SIG-M5 treated with dmso at 0.1 percent for 504 hours (cell line): ENCODE measurements at regions not wholly inside any gene's neighbourhood (a gene's known extent, or its start where the extent isn't known, plus 50 kb on each side); places are given as distances from the start of the nearest gene placed in this dataset.
"Not testable (repeated sequence)": the region's sequence is repeated elsewhere in the genome, so short reads cannot be mapped to it uniquely, and the experiment has no call there.

Experiments
- DNase-seq: peaks from one replicate; lab custom pipeline; 2025; ENCODE audit not compliant: unreplicated experiment; lab: John Stamatoyannopoulos, UW

DNA sequence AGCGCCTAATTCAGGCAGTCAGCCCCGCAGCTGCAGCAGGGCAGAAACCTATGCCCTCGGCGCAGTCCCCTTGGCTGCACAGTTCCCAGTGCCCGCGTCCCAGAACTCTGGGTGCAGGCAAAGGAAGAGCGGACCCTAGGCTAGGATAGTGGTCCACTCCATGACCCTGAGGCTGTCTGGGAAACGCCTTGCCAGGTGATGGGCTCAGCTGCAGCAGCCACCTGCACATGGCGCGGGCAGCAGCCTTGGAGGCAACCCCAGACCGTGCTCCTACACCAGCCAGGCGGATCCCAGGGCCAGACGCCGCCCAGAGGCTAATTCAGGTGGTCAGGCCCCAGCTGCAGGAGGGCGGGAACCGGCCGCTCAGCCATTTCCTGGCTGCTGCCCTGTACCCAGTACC is 83.0 kb downstream of the POTEC start:
- not testable (repeated sequence) for DNase-seq

DNA sequence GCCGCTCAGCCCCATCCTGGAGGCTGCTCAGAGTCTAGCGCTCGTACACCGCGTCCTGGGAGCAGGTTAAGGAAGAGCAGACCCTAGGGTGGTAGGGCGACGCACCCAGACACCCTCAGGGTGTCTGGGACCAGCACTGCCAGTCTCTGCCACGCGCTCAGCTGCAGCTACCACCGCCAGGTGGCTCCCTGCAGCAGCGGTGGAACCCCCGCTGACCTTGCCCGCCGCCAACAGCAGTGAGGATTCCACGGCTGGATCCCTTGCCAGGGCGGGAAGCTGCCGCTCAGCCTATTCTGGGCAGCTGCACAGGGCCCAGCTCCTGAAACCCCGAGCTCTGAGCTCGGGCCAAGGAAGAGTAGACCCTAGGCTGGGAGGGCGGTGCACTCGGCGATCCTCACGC is 83.6 kb downstream of the POTEC start:
- DNase-seq = not testable (repeated sequence)

DNA sequence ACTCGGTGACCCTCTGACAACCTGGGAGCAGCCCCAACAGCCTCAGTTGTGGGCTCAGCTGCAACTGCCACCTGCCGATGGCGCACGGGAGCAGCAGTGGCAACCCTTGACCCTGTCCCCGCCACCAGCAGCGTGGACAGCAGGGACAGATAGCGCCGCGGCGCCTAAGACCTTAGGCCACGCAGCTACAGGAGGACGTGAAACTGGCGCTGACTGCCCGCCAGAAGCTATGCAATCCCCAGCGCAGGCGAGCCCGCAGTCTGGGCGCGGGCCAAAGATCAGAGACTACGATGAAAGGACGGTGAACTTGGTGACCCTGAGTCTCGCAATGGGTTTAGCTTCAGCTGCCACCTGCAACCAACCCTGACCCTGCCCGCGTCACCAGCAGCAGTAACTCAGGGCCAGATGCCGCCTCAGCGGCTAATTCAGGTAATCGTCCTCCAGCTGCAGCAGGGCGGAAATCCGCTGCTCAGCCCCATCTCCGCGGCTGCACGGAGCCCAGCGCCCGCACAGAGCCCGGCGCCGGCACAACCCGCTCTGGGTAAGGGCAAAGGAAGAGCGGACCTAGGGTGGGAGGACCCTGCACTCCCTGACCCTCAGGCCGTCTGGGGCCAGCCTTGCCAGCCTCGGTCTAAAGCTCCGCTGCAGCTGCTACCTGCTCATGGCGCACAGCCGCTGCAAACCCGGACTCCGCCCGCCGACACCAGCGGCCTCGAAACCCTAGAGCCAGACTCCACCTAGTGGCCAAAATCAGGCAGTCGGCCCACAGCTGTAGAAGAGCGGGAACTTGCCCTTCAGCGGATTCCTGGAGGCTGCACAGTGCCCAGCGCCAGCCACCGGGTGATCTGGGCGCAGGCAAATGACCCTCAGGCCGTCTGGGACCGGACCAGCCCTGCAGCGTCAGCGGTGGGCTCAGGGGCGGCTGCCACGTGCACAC is 85.1 kb downstream of the POTEC start:
- not testable (repeated sequence) for DNase-seq

DNA sequence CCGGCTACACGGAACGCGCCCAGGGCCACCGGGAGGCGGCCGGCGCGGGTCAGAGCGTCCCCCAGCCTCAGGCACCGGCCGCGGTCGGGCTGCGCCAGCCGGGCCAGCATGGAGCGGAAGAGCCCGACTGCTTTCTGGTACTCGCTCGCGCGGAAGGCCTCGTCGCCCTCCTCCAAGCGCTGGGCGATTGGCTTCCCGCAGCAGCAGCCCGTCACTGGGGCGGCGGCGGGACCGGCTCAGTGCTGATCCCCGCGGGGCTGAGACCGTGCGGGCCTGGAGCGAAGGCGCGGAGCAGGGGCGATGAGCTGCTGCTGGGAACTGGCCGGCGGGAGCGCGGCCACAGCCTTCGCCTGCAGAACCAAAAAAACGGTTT is 92.8 kb downstream of the POTEC start:
- not testable (repeated sequence) for DNase-seq

DNA sequence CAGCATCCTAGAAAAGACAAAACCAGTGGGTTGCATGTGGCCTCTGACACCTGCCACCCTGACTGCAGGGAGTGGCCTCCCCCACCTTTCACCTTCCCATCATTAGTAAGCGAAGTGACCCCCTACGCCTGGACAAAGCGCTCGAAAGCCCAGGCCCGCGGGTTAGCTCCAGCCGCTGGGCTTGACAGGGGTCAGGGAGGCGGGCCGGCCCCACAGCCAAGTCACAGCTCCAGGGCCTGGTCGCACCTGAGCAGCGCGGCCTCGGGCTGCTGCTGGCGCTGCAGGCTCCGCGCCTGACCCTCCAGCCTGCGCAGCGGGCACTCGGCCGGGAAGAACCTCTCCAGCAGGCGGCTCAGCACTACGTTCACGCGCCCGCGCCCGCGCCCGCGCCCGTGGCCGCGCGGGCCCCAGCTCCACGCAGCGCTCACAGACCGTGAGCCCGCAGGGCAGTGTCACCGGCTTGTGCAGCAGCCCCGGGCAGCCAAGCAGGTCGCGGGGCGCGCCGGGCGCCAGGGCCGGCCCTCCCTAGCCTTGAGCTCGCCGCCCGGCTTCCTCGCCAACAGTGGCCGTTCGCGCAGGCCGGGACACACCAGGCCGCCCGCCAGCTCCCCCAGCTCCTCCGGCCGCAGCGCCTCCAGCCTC is 93.3 kb downstream of the POTEC start:
- not testable (repeated sequence) for DNase-seq

- not testable (repeated sequence) for DNase-seq
Measured at GRCh38 chr18:14449062-14449461, 94.3 kb downstream of the POTEC start.

- DNase-seq = not testable (repeated sequence)
Measured at GRCh38 chr18:14447715-14448114, 95.7 kb downstream of the POTEC start.

DNA sequence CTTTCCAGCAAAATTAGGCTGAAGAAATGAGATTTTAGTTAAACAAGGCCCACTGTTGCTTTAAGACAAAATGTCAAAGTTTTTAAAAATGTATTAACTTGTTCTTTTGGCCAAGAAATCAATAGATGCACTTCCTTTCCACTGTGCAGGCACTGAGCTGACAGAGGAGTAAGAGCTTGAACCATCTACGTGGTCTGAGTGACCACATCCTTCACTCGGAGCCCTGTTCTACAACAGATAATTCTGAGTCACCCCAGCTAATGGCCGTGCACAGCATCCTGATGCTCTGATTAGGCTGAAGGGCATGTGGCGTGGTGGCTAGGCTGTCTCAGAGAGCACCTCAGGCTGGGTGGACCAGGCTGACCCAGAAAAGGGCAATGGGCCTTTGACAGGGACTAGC is 107.9 kb downstream of the POTEC start:
- DNase-seq = not testable (repeated sequence)

DNA sequence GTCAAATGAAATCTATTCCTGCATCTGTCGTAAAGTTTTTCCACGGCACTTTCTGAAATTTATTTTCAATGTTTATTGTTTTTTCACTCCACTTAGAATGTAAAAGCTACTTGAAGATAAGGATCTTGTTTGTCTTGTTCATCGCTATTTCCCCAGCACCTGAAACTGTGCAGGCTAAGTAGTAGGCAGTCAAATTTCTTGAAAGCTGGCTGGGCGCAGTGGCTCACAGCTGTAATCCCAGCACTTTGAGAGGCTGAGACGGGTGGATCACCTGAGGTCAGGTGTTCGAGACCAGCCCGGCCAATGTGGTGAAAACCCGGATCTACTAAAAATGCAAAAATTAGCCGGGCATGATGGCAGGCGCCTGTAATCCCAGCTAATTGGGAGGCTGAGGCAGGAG is 111.0 kb downstream of the POTEC start:
- DNase-seq = not testable (repeated sequence)

GRCh38 chr18:14431031-14431521 is 112.3 kb downstream of the POTEC start:
- peak; percentile 6 for DNase-seq

- not testable (repeated sequence) for DNase-seq
Measured at GRCh38 chr18:14415806-14416205, 127.6 kb downstream of the POTEC start.

- DNase-seq = not testable (repeated sequence)
Measured at GRCh38 chr18:14415399-14415798, 128.0 kb downstream of the POTEC start.

DNA sequence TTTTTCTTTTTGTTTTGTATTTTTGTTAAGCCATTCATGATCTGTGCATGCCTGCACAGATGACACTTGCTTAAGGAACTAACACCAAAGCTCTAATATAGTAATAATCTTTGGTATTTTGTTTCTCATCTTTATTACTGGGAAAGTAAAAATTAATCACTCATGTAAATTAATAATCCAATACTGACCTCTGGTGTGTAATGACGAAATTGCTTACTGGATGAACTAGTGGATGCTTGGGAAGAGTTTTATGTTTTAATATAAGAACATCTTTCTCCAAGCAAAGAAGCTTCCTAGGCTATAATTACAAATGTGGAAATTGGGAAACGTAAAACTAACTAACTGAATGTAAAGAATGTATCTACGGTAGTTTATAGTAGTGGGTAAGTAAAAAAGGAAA is 147.9 kb downstream of the POTEC start:
- DNase-seq = peak; percentile 2

- DNase-seq = not testable (repeated sequence)
Measured at GRCh38 chr18:14393563-14394103, 149.8 kb downstream of the POTEC start.

GRCh38 chr18:14392604-14393003 is 150.8 kb downstream of the POTEC start:
- not testable (repeated sequence) for DNase-seq

DNA sequence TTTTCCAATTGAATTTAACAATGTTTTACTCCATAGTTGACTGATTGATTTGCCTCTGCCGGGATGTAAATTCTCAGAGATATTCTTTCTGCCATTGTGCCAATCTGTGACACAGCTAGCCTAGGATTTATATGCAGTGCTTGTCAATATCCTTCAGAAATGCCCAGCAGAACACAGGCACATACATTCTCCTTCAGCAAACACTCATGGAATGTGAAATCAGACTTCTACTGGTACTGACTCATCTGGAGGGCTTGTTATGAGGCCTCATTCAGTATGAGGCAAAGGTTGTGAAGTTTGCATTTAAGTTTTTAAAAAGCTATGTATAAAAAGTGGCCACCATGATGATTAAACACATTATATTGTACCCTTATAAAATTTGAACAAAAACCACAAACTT is 158.4 kb downstream of the POTEC start:
- DNase-seq = not testable (repeated sequence)

- DNase-seq = not testable (repeated sequence)
Measured at GRCh38 chr18:14382666-14383065, 160.7 kb downstream of the POTEC start.

GRCh38 chr18:14379489-14379888 is 163.9 kb downstream of the POTEC start:
- not testable (repeated sequence) for DNase-seq

DNA sequence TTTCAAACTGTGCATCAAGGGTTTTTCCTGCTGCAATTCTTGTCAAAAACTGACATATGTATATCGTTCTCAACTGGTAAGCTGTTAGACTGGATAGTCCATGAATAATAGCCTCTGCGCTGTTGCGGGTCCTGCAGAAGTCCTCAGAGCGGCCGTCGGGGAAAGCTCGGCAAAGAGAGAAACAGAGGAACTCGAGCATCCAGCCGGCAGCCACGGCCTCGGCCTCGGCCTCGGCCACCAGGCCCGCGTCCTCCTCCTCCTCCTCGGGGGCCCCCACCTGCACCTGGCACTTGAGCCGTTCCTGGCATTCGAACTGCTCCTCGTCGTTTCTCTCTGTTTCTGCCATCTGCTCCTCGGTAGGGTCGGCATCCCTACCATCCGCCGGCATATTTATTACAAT is 165.0 kb downstream of the POTEC start:
- not testable (repeated sequence) for DNase-seq

DNA sequence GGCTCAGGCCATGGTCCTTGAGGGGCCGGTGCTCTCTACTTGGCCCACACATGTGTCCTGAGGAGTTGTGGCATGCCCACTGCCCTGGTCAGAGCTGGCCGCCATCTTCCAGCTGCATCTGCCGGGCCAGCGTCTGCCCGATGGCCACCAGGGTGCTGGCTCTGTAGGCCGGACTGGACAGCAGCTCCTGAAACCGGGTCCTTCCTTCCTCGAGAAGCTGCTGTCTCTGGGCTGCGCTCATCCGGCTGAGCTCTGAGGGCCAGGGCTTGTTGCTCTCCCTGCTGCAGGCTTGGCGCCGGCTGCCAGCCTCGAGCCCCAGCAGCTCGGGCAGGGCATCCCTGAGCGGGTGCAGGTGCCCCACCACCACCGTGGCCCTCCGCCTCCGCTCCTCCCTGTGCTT is 182.1 kb downstream of the POTEC start:
- not testable (repeated sequence) for DNase-seq

DNA sequence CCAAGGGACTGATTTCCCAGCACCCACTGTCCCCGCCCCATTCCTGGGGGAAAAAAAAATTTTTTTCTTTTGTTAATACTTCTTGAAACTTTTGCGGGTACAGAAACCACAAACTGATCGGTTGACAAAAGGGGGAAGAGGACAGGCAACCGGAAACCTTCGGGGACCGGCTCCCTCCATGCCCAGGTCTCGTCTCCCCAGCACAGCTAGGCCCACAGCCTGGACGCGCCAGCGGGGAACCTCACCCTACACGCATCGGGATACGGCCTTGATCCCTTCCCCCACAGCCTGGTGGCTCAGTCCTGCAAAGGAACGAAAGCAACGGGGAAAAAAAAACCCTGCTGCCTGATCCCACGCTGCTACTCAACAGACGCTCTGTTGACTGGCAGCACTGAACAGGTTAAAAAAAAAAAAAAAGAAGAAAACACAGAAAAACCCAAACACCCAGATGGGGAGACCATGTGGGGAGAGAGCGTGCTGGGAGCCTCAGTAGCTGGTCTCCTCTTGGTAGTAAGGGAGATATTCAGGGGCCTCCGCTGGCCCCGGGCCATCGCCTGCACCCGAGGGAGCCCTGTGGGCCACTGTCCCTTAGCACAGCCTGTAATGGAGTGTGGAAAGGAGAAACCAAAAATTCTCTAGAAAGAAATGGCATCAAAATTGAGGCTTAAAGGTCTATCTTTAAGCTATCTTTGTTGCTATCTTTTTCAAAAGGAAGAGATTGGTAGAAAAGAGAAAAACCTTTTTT is 185.7 kb downstream of the POTEC start:
- not testable (repeated sequence) for DNase-seq
